B cell (primary cell): ENCODE measurements at regions not wholly inside any gene's neighbourhood (a gene's known extent, or its start where the extent isn't known, plus 50 kb on each side); places are given as distances from the start of the nearest gene placed in this dataset.

Experiments used
- ATAC-seq: fragments of 200-7000 bp; cut with Tn5 transposase; one replicate; pipeline ENCODE4 v1.10.0; 2021; ENCODE audit warnings: low read depth, mild to moderate bottlenecking, moderate number of reproducible peaks, moderate library complexity
- CTCF ChIA-PET: fragments of 350-600 bp; sonication (Branson Sonifier 250); formaldehyde crosslinking; loops from one replicate; lab custom pipeline; 2021; ENCODE audit warnings: antibody characterized with exemption, inconsistent platforms; lab: Charles Lee
- POLR2A ChIA-PET: fragments of 350-600 bp; sonication (Branson Sonifier 250); formaldehyde crosslinking; loops from one replicate; lab custom pipeline; 2021; ENCODE audit warnings: antibody characterized with exemption; lab: Charles Lee
- DNase-seq: peaks from one replicate; pipeline ENCODE4 v3.0.0; 2013
- H2AFZ ChIP-seq: 2 replicates; pipeline ENCODE4 v1.6.1; 2012; ENCODE audit warnings: mild to moderate bottlenecking, low read depth, low read length; ENCODE audit not compliant: insufficient read depth, poor library complexity, severe bottlenecking
- H3K27ac ChIP-seq, 2 donors: 1 replicate in 1 of 2; 2 replicates in 1 of 2; pipeline ENCODE4 v1.5.1; 2012 to 2013; ENCODE audit warnings: low read length in 2 of 2, mild to moderate bottlenecking in 2 of 2, moderate library complexity in 1 of 2
- H3K27me3 ChIP-seq, 4 experiments: fragments of 200-600 bp in 1 of 4; sonication (generic) in 1 of 4; replicated peaks in 1 of 4; 1 replicate in 2 of 4; 2 replicates in 2 of 4; pipeline versions ENCODE4 v1.6.1 to v1.7.0; 2013 to 2016; ENCODE audit warnings: low read length in 3 of 4, mild to moderate bottlenecking in 2 of 4, mixed read lengths in 1 of 4, moderate library complexity in 1 of 4; ENCODE audit not compliant: insufficient read depth in 4 of 4, control insufficient read depth in 3 of 4; ENCODE audit errors: control extremely low read depth in 1 of 4
- H3K36me3 ChIP-seq, 2 experiments: replicated peaks in 1 of 2; 1 replicate in 1 of 2; 2 replicates in 1 of 2; pipeline versions ENCODE4 v1.6.1 to v1.7.1; 2013; ENCODE audit warnings: low read length in 1 of 2; ENCODE audit not compliant: insufficient read depth in 2 of 2, control insufficient read depth in 1 of 2; ENCODE audit errors: control extremely low read depth in 1 of 2, extremely low read depth in 1 of 2
- H3K4me1 ChIP-seq, 2 donors: fragments of 200-600 bp in 1 of 2; sonication (generic) in 1 of 2; 1 replicate in 1 of 2; 2 replicates in 1 of 2; pipeline versions ENCODE4 v1.5.1 to v1.6.1; 2013 to 2017; ENCODE audit warnings: low read length in 2 of 2; ENCODE audit not compliant: control insufficient read depth in 2 of 2, insufficient read depth in 2 of 2
- H3K4me2 ChIP-seq: replicated peaks from 2 replicates; pipeline ENCODE3; 2012; ENCODE audit warnings: mild to moderate bottlenecking, low read depth, low read length; ENCODE audit not compliant: poor library complexity, severe bottlenecking
- H3K4me3 ChIP-seq, 5 experiments: fragments of 200-600 bp in 1 of 5; sonication (generic) in 1 of 5; 1 replicate in 3 of 5; 2 replicates in 2 of 5; pipeline versions ENCODE4 v1.5.1 to v1.7.0; 2011 to 2016; ENCODE audit warnings: low read length in 4 of 5, mild to moderate bottlenecking in 4 of 5, low read depth in 2 of 5, control low read depth in 1 of 5, moderate library complexity in 1 of 5; ENCODE audit not compliant: insufficient read depth in 1 of 5; ENCODE audit errors: control extremely low read depth in 1 of 5, extremely low read depth in 1 of 5
- H3K79me2 ChIP-seq: fragments of 200-600 bp; sonication (generic); one replicate; pipeline ENCODE4 v1.6.0; 2016; ENCODE audit warnings: low read length; ENCODE audit not compliant: control insufficient read depth, insufficient read depth
- H3K9ac ChIP-seq: fragments of 200-600 bp; sonication (generic); 2 replicates; pipeline ENCODE4 v1.6.1; 2017; ENCODE audit warnings: mild to moderate bottlenecking, low read length, moderate library complexity
- H3K9me3 ChIP-seq, 3 donors: one replicate each; pipeline versions ENCODE4 v1.6.1 to v1.7.1; 2013; ENCODE audit warnings: low read length in 2 of 3; ENCODE audit not compliant: control insufficient read depth in 2 of 3, insufficient read depth in 1 of 3; ENCODE audit errors: control extremely low read depth in 1 of 3
- H4K20me1 ChIP-seq: 2 replicates; pipeline ENCODE4 v1.6.0; 2012; ENCODE audit warnings: mild to moderate bottlenecking, low read length; ENCODE audit not compliant: insufficient read depth, control insufficient read depth, poor library complexity, severe bottlenecking
- H3K27ac Mint-ChIP-seq: one replicate; pipeline ENCODE4 v1.8.0; 2021; ENCODE audit warnings: mixed read lengths
- H3K27me3 Mint-ChIP-seq: one replicate; pipeline ENCODE4 v1.8.0; 2021; ENCODE audit warnings: mixed read lengths
- H3K4me1 Mint-ChIP-seq: one replicate; pipeline ENCODE4 v1.8.0; 2021; ENCODE audit warnings: mixed read lengths
- H3K4me3 Mint-ChIP-seq: one replicate; pipeline ENCODE4 v1.8.0; 2021; ENCODE audit warnings: mixed read lengths
- H3K9me3 Mint-ChIP-seq: one replicate; pipeline ENCODE4 v1.8.0; 2022; ENCODE audit warnings: mixed read lengths; ENCODE audit not compliant: insufficient read depth
- EZH2 ChIP-seq: IDR thresholded peaks from 2 replicates; pipeline ENCODE4 v1.6.1; 2012; ENCODE audit warnings: borderline replicate concordance, low read depth, mild to moderate bottlenecking, moderate library complexity, low read length; ENCODE audit not compliant: insufficient read depth, poor library complexity, severe bottlenecking
- WGBS: methylation state at CpG from one replicate; pipeline ENCODE4 v1.1.5; 2013; ENCODE audit warnings: missing lambda C conversion rate; ENCODE audit not compliant: insufficient coverage; 5-methylcytosine and 5-hydroxymethylcytosine counted together
- intact Hi-C: fragments of 100-400 bp; cut with micrococcal nuclease; formaldehyde crosslinking; loops from one replicate; pipeline ENCODE4 v1.10.0; 2022
- TF ChIP-seq, protein P1 (sequence below): fragments of 200-600 bp; IDR thresholded peaks from one replicate; pipeline ENCODE4 v1.8.0; 2022; ENCODE audit warnings: antibody characterized with exemption, mild to moderate bottlenecking

DNA sequence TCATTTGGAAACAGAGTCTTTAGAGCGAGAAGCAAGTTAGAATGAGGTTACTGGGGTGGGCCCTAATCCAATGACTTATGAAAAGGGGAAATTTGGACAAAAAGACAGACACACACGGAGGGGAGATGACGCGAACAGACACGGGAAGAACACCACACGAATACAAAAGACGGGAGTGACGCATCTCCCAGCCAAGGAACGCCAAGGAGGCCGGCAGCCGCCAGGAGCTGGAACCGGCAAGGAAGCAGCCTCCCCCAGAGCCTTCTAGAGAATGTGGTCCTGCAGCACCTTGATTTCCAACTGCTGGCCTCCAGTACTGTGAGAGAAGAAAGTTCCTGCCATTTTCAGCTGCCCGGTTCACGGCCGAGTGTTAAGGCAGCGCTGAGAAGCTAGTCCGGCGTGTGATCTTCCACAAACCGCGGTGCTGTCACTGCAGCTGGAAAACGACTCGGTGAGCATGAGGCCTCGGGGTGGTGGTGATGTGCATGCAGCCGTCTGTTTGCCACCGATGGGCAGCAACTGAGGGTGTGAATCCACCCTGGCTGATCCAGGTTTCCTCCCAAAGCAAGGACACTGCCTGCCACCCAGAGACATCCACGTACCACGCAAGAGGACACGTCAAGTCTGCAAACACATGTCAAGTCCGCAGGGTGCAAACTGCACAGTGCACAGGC lies 124.5 kb downstream of the NCOR2 start:
- CTCF ChIA-PET, result no interaction called here

DNA sequence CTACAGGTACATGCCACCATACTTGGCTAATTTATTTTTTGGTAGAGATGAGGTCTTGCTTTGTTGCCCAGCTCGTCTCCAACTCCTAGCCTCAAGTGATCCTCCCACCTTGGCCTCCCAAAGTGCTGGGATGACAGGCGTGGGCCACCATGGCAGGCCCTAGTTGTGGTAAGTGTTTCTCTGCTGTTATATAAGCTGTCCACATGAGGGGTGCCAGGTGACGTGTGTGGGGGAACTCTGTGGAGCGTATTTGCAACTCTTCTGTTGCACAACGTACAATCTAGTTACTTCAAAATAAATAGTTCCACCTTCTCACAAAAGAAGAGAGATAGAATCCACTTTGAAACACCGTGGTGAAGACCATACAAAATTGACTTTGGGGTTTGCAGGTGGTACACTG lies 125.1 kb downstream of the NCOR2 start:
- H3K9me3 ChIP-seq, result no peaks in the 10 kb centered on the region
- peaks cover 0 to 43% of the 10 kb centered on the region in 2 experiments for H3K36me3 ChIP-seq
- no peak overlapping the region for H2AFZ ChIP-seq
- H4K20me1 ChIP-seq, result peaks cover 46% of the 10 kb centered on the region
- no CpG with 5 or more reads among the region's 6 CpGs for WGBS
- no peak for TF ChIP-seq EZH2
- TF ChIP-seq, protein P1, sequence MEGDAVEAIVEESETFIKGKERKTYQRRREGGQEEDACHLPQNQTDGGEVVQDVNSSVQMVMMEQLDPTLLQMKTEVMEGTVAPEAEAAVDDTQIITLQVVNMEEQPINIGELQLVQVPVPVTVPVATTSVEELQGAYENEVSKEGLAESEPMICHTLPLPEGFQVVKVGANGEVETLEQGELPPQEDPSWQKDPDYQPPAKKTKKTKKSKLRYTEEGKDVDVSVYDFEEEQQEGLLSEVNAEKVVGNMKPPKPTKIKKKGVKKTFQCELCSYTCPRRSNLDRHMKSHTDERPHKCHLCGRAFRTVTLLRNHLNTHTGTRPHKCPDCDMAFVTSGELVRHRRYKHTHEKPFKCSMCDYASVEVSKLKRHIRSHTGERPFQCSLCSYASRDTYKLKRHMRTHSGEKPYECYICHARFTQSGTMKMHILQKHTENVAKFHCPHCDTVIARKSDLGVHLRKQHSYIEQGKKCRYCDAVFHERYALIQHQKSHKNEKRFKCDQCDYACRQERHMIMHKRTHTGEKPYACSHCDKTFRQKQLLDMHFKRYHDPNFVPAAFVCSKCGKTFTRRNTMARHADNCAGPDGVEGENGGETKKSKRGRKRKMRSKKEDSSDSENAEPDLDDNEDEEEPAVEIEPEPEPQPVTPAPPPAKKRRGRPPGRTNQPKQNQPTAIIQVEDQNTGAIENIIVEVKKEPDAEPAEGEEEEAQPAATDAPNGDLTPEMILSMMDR, result no peak
- no peak overlapping the region for H3K4me3 Mint-ChIP-seq
- no peak overlapping the region for H3K27ac Mint-ChIP-seq
- ChIA-PET POLR2A (no interaction called here), CTCF (no interaction called here)
- H3K79me2 ChIP-seq, result peaks cover 54% of the 10 kb centered on the region
- no peaks in the 10 kb centered on the region for H3K9me3 Mint-ChIP-seq
- no peaks in the 10 kb centered on the region for H3K4me1 ChIP-seq
- H3K9ac ChIP-seq, result no peak overlapping the region
- no peak overlapping the region for H3K4me2 ChIP-seq
- ATAC-seq, result no peak
- no peaks in the 10 kb centered on the region for H3K27me3 Mint-ChIP-seq
- no peak overlapping the region for H3K4me3 ChIP-seq
- no peaks in the 10 kb centered on the region for H3K4me1 Mint-ChIP-seq
- intact Hi-C loops, result no loop called here
- H3K27me3 ChIP-seq, result no peaks in the 10 kb centered on the region
- no peak for DNase-seq
- no peak overlapping the region for H3K27ac ChIP-seq

More for the DNA sequence above, 124.5 kb downstream of the NCOR2 start:
- Mint-ChIP-seq H3K27ac (no peak overlapping the region), H3K9me3 (no peaks in the 10 kb centered on the region), H3K4me1 (no peaks in the 10 kb centered on the region), H3K27me3 (no peaks in the 10 kb centered on the region), H3K4me3 (no peak overlapping the region)
- H3K27ac ChIP-seq, result no peak overlapping the region
- WGBS, result over 99% methylated on average over 29 of the region's 29 CpGs
- H4K20me1 ChIP-seq, result peaks cover 50% of the 10 kb centered on the region
- intact Hi-C loops, result no loop called here
- DNase-seq (no peak), ATAC-seq (no peak)
- H3K36me3 ChIP-seq, result peaks cover 0 to 46% of the 10 kb centered on the region in 2 experiments
- peaks cover 59% of the 10 kb centered on the region for H3K79me2 ChIP-seq
- no peaks in the 10 kb centered on the region for H3K9me3 ChIP-seq
- no peak overlapping the region for H3K4me2 ChIP-seq
- no peaks in the 10 kb centered on the region for H3K27me3 ChIP-seq
- H3K4me3 ChIP-seq, result no peak overlapping the region
- H2AFZ ChIP-seq, result no peak overlapping the region
- POLR2A ChIA-PET, result no interaction called here
- H3K4me1 ChIP-seq, result no peaks in the 10 kb centered on the region
- TF ChIP-seq, protein P1, result no peak
- TF ChIP-seq EZH2, result no peak
- H3K9ac ChIP-seq, result no peak overlapping the region
